Retina (tissue), 1 donor: ENCODE measurements at regions not wholly inside any gene's neighbourhood (a gene's known extent, or its start where the extent isn't known, plus 50 kb on each side); places are given as distances from the start of the nearest gene placed in this dataset.
"Not testable (repeated sequence)": the region's sequence is repeated elsewhere in the genome, so short reads cannot be mapped to it uniquely, and the experiment has no call there.

Experiments
- DNase-seq: peaks from one replicate; pipeline ENCODE4 v3.0.0-alpha.2; 2016

DNA sequence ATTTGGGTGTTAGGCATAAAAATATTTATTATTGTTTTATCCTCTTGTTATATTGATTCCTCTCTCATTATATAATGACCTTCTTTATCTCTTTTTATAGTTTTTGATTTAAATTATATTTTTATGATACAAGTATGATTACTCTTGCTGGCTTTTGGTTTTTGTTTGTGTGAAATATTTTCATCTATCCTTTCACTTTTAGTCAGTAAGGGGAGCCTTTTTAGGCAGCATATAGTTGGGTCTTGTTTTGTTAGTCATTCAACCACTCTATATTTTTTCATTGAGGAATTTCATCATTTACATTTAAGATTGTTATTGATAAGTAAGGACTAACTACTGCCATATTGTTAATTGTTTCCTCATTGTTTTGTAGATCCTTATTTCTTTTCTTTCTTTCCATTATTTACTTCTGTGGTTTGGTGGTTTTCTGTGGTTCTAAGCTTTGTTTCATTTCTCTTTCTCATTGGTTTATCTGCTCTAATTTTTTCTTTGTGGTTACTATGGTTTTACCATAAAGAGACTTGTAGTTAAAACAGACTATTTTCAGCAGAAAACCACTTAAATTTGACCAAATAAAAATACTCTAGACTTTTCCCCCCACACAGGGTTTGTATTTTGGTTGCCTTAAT is 593.1 kb downstream of the NUF2 start:
- no peak for DNase-seq

- no peak for DNase-seq
These were observed 601.0 kb downstream of the NUF2 start for GRCh38 chr1:163922743-163923201.

- no peak for DNase-seq
These were observed 602.3 kb downstream of the NUF2 start for GRCh38 chr1:163924041-163924440.

DNA sequence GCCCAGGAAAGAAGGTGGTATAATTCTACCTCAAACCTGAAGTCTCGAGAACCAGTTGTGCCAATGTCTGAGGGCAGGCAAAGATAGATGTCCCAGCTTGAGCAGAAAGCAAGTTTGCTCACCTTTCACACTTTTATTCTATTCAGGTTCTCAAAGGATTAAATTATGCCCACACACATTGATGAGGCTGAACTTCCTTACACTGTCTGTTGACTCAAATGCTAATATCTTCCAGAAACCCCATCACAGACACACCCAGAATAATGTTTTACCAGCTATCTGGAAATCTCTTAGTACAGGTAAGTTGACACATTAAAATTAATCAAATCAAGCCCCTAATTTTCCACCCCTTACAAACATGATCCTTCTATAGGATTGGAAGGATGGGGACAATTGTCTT is 605.7 kb downstream of the NUF2 start:
- DNase-seq: no peak

DNA sequence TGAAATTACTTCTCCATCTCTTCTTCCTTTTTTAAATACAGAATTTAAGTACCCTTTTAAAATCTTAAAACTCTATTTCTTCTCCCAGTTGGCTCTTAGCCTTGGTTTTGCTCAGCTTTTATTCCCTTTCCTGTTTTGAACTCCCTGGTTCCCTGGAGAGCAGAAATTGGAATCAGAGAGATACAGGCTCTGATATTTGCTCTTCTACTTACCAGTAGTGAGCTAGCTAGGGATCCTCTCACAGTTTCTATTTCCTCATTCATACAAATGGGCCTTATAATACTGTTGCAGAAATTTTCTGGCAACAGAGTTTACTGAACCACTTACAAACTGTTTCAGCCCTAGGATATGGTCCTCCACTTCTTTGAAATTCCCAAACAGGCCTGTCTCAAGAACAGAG is 606.3 kb downstream of the NUF2 start:
- no peak for DNase-seq

DNA sequence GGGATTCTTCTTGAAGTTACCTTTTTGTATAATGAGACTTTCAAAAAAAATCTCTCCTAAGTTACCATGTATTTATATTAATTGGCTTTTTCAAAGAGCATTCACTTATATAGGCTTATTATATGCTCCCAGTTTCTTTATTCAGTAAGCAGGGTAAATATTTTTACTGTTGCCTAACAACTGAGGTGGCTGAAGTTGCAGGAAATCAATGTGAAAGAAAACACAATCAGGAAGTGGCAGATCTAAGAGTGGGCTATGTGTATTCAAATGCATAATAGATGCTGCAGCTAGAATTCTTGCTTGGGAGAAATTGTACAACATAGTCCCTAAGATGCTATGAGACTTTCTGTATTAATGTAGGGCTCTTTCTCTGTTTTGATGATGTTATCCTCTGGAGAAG is 606.9 kb downstream of the NUF2 start:
- DNase-seq: no peak

- DNase-seq: no peak
These were observed 611.1 kb downstream of the NUF2 start for GRCh38 chr1:163932901-163933300.

- no peak for DNase-seq
These were observed 611.7 kb downstream of the NUF2 start for GRCh38 chr1:163933437-163933836.

GRCh38 chr1:163935738-163936374 is 614.1 kb downstream of the NUF2 start:
- no peak for DNase-seq

DNA sequence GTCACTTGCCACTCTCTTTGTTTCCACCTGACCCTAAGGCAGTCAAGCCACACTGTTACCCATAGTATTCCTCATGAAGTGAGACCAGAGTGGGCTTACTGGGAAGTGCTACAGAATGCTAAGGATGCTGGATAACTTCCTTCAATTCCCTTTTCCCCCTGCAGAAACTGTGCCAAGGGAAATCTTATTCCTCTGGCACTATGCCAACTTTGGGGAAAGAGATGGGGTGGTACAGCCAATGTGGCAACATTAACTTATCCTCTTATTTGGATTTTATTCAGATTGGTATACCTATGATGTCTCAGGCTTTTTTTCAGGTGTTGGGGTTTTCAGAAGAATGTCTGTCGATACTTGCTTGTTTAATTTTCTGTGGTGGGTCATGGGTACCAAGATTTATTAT is 599.4 kb upstream of the PBX1 start:
- DNase-seq: no peak

DNA sequence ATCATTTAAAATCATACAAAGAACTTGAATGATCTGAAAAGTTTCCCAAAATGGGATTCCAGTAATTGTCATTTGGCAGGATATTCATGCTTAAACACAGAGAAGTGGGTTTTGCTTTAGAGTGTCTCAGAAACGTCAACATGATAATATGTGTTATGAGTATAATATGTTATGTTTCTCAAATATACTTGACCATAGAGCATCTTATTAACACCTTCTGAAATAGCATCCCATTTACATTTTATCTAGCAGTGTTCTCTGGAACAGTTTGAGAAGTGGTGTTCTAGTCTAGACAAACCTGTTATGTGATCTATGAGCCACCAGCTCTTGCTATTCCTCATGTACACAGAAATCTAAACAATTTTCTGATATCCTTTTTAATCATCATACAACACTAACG is 588.8 kb upstream of the PBX1 start:
- no peak for DNase-seq

DNA sequence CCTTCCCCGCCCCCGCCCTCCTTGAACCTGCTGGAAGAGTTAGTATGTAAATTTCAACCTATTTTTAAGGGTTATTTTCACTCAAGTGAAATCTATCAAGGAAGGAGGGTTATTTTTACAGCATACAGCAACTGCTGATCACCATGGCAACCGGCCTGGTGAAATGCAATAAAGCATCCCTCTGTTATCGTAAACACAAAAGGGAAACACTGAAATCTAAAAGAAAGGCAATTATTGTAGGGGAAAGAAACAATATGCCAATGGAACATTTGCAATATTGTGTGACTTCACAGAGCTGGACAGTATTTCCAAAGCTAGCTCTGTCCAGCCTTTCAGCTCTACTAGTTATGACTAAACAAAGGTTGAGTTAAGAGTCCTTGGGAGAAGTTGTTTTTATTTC is 588.3 kb upstream of the PBX1 start:
- DNase-seq: no peak

GRCh38 chr1:163973586-163973985 is 585.4 kb upstream of the PBX1 start:
- no peak for DNase-seq

- DNase-seq: no peak
These were observed 584.9 kb upstream of the PBX1 start for GRCh38 chr1:163974120-163974519.

- DNase-seq: no peak
These were observed 578.6 kb upstream of the PBX1 start for GRCh38 chr1:163980394-163980793.

- no peak for DNase-seq
These were observed 577.4 kb upstream of the PBX1 start for GRCh38 chr1:163981500-163982030.

- DNase-seq: no peak
These were observed 575.9 kb upstream of the PBX1 start for GRCh38 chr1:163983097-163983496.

GRCh38 chr1:163985700-163986099 is 573.3 kb upstream of the PBX1 start:
- no peak for DNase-seq

DNA sequence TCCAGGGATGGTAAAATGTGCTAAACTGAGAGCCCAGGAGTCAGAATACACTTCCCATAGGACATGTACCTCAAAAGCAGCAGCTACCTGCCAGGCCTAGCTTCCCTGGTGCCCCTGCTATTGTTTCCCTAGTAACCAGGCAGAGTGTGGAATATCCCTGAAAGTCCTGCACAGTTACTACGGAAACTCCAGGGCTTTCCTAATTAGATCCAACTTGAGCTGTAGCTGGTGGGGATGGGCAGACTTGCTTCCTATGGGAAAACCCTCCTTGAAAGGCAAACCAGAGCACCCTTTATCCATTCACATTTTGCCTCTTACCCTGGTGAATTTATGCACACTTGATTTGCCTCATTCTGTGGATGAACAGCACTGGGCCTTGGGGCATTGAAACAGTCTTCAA is 559.9 kb upstream of the PBX1 start:
- DNase-seq: no peak

- not testable (repeated sequence) for DNase-seq
These were observed 552.8 kb upstream of the PBX1 start for GRCh38 chr1:164006186-164006585.

DNA sequence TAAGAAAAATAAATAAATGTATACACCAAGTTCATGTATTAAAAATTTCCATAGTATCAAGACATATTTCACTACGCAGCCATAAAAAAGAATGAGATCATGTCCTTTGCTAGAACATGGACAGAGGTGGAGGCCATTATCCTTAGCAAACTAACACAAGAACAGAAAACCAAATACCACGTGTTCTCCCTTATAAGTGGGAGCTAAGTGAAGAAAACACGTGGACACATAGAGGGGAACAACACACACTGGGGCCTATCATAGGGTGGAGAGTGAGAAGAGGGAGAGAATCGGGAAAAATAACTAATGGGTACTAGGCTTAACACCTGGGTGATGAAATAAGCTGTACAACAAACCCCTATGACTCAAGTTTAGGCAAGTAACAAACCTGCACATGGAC is 552.4 kb upstream of the PBX1 start:
- DNase-seq: no peak

- no peak for DNase-seq
These were observed 541.7 kb upstream of the PBX1 start for GRCh38 chr1:164017239-164017638.

- no peak for DNase-seq
These were observed 538.6 kb upstream of the PBX1 start for GRCh38 chr1:164020391-164020790.

DNA sequence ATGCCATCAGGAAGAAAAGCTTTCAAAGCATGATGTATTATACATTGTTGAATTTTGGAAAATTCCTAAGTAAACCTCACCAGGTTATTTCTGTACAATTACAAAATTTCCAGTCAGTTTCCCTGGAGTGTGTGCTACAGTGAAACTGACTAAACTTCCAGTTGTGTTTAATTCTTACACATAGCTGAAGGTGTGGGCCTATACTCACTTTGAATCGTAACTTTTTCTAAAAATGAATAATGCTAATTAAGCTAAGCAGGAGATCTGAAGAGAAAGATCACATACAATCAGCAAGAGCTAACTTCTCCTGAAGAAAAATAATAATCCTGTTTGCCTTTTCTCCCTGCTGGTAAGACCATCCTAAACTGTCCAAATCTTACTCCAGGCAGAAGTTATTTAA is 537.2 kb upstream of the PBX1 start:
- DNase-seq: no peak

DNA sequence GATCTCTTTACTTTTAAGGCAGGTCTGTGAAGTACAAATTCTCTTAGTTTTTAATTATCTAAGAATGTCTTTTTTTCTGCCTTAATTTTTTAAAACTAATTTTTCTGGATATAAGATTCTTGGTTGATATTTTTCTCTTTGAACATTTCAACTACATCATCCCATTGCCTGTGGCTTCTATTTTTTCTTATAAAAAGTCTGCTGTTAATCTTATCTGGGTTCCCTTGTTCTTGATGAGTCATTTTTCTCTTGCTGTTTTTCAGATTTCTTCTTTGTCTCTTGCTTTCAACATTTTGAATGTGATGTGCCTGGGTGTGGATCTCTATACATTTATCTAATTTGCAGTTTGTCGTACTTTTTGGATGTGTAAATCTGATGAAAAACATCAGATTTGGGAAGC is 525.2 kb upstream of the PBX1 start:
- DNase-seq: no peak
